Suprapubic skin (tissue), 4 donors: ENCODE measurements at regions not wholly inside any gene's neighbourhood (a gene's known extent, or its start where the extent isn't known, plus 50 kb on each side); places are given as distances from the start of the nearest gene placed in this dataset.

Source experiments
- DNase-seq, 2 donors: peaks; one replicate each; pipeline ENCODE4 v3.0.0-alpha.2; 2019; ENCODE audit warnings: low spot score in 2 of 2
- H3K27ac ChIP-seq: fragments of 200-600 bp; sonication (generic); one replicate; pipeline ENCODE4 v1.5.1; 2019
- H3K27me3 ChIP-seq: fragments of 200-600 bp; sonication (generic); one replicate; pipeline ENCODE4 v1.5.1; 2019
- H3K36me3 ChIP-seq: fragments of 200-600 bp; sonication (generic); one replicate; pipeline ENCODE4 v1.5.1; 2019
- H3K4me1 ChIP-seq: fragments of 200-600 bp; sonication (generic); one replicate; pipeline ENCODE4 v1.5.1; 2019
- H3K4me3 ChIP-seq: fragments of 200-600 bp; sonication (generic); one replicate; pipeline ENCODE4 v1.5.1; 2019; ENCODE audit warnings: mild to moderate bottlenecking
- H3K9me3 ChIP-seq: fragments of 200-600 bp; sonication (generic); one replicate; pipeline ENCODE4 v1.5.1; 2019
- CTCF ChIP-seq, 2 donors: fragments of 200-600 bp in 1 of 2; fragments of 450-650 bp in 1 of 2; sonication (generic) in 1 of 2; IDR thresholded peaks; one replicate each; pipeline ENCODE4 v1.5.1; 2016 to 2019; ENCODE audit warnings: antibody characterized with exemption in 2 of 2, mild to moderate bottlenecking in 1 of 2, moderate library complexity in 1 of 2
- EP300 ChIP-seq: sonication (generic); formaldehyde crosslinking; IDR thresholded peaks from one replicate; pipeline ENCODE4 v1.6.1; 2017; ENCODE audit warnings: antibody characterized with exemption
- POLR2A ChIP-seq, 2 donors: fragments of 450-650 bp; IDR thresholded peaks; one replicate each; pipeline ENCODE4 v1.6.1; 2017; ENCODE audit warnings: antibody characterized with exemption in 2 of 2, mild to moderate bottlenecking in 2 of 2, moderate library complexity in 2 of 2
- POLR2AphosphoS5 ChIP-seq, 3 donors: sonication (generic); formaldehyde crosslinking; IDR thresholded peaks; one replicate each; pipeline ENCODE4 v1.6.1; 2017; ENCODE audit warnings: antibody characterized with exemption in 3 of 3
- WGBS: methylation state at CpG from one replicate; pipeline ENCODE4 v1.1.5; 2018; 5-methylcytosine and 5-hydroxymethylcytosine counted together

- no peaks in the 10 kb centered on the region for H3K27me3 ChIP-seq
- 58% methylated on average over 1 of the region's 1 CpG for WGBS
These were observed 341.0 kb upstream of the PHF14 start for GRCh38 chr7:10632712-10633111.

GRCh38 chr7:10634239-10634638, 339.4 kb upstream of the PHF14 start:
- WGBS = 58% methylated on average over 2 of the region's 2 CpGs

More at GRCh38 chr7:10632712-10633111, 341.0 kb upstream of the PHF14 start:
- Histone ChIP-seq H3K36me3 (no peaks in the 10 kb centered on the region), H3K27ac (no peak overlapping the region), H3K9me3 (no peaks in the 10 kb centered on the region), H3K4me1 (no peaks in the 10 kb centered on the region), H3K4me3 (no peak overlapping the region)
- TF ChIP-seq EP300 (no peak), POLR2AphosphoS5 (IDR thresholded peaks at IDR 0.05) (no peak), POLR2A (IDR thresholded peaks at IDR 0.05) (no peak), CTCF (IDR thresholded peaks at IDR 0.05) (no peak)
- no peak for DNase-seq

GRCh38 chr7:10637991-10638390, 335.7 kb upstream of the PHF14 start:
- no peaks in the 10 kb centered on the region for H3K36me3 ChIP-seq
- WGBS = 90% methylated on average over 3 of the region's 3 CpGs
- no peak for DNase-seq
- H3K9me3 ChIP-seq = no peaks in the 10 kb centered on the region
- H3K4me3 ChIP-seq = no peak overlapping the region
- no peaks in the 10 kb centered on the region for H3K27me3 ChIP-seq
- H3K27ac ChIP-seq = no peak overlapping the region
- no peaks in the 10 kb centered on the region for H3K4me1 ChIP-seq
- TF ChIP-seq POLR2A (IDR thresholded peaks at IDR 0.05) = no peak
- no peak for TF ChIP-seq EP300
- no peak for TF ChIP-seq POLR2AphosphoS5 (IDR thresholded peaks at IDR 0.05)
- TF ChIP-seq CTCF (IDR thresholded peaks at IDR 0.05) = no peak

More at GRCh38 chr7:10634239-10634638, 339.4 kb upstream of the PHF14 start:
- no peaks in the 10 kb centered on the region for H3K27me3 ChIP-seq
- DNase-seq = no peak
- no peak overlapping the region for H3K27ac ChIP-seq
- H3K4me1 ChIP-seq = no peaks in the 10 kb centered on the region
- TF ChIP-seq POLR2A (IDR thresholded peaks at IDR 0.05) (no peak), POLR2AphosphoS5 (IDR thresholded peaks at IDR 0.05) (no peak), EP300 (no peak), CTCF (IDR thresholded peaks at IDR 0.05) (no peak)
- H3K9me3 ChIP-seq = no peaks in the 10 kb centered on the region
- H3K4me3 ChIP-seq = no peak overlapping the region
- H3K36me3 ChIP-seq = no peaks in the 10 kb centered on the region

GRCh38 chr7:10643545-10643944, 330.1 kb upstream of the PHF14 start:
- 75% methylated on average over 2 of the region's 2 CpGs for WGBS
- Histone ChIP-seq H3K36me3 (no peaks in the 10 kb centered on the region), H3K27me3 (no peaks in the 10 kb centered on the region), H3K9me3 (no peaks in the 10 kb centered on the region), H3K27ac (no peak overlapping the region), H3K4me3 (no peak overlapping the region), H3K4me1 (no peaks in the 10 kb centered on the region)
- no peak for DNase-seq
- no peak for TF ChIP-seq POLR2AphosphoS5 (IDR thresholded peaks at IDR 0.05)

GRCh38 chr7:10644849-10645248, 328.8 kb upstream of the PHF14 start:
- H3K4me3 ChIP-seq = no peak overlapping the region
- no peaks in the 10 kb centered on the region for H3K4me1 ChIP-seq
- WGBS = 49% methylated on average over 3 of the region's 3 CpGs
- TF ChIP-seq POLR2A (IDR thresholded peaks at IDR 0.05) = no peak
- TF ChIP-seq POLR2AphosphoS5 (IDR thresholded peaks at IDR 0.05) = no peak
- no peak for TF ChIP-seq CTCF (IDR thresholded peaks at IDR 0.05)
- no peak for TF ChIP-seq EP300
- H3K9me3 ChIP-seq = no peaks in the 10 kb centered on the region
- H3K36me3 ChIP-seq = no peaks in the 10 kb centered on the region
- no peaks in the 10 kb centered on the region for H3K27me3 ChIP-seq
- DNase-seq = no peak
- H3K27ac ChIP-seq = no peak overlapping the region

GRCh38 chr7:10646194-10646593, 327.5 kb upstream of the PHF14 start:
- WGBS = 42% methylated on average over 5 of the region's 5 CpGs
- TF ChIP-seq CTCF (IDR thresholded peaks at IDR 0.05) = no peak
- no peak for TF ChIP-seq POLR2A (IDR thresholded peaks at IDR 0.05)
- TF ChIP-seq POLR2AphosphoS5 (IDR thresholded peaks at IDR 0.05) = no peak
- no peak for TF ChIP-seq EP300
- Histone ChIP-seq H3K27me3 (no peaks in the 10 kb centered on the region), H3K36me3 (no peaks in the 10 kb centered on the region), H3K9me3 (no peaks in the 10 kb centered on the region), H3K4me1 (no peaks in the 10 kb centered on the region), H3K27ac (no peak overlapping the region), H3K4me3 (no peak overlapping the region)
- no peak for DNase-seq
